Thyroid gland (tissue), 4 donors: ENCODE measurements at regions not wholly inside any gene's neighbourhood (a gene's known extent, or its start where the extent isn't known, plus 50 kb on each side); places are given as distances from the start of the nearest gene placed in this dataset.

Experiments
- CTCF ChIP-seq, 6 experiments: fragments of 200-600 bp in 3 of 6; fragments of 450-650 bp in 3 of 6; sonication (generic) in 3 of 6; IDR thresholded peaks; one replicate each; pipeline ENCODE4 v1.5.1; 2016 to 2019; ENCODE audit warnings: antibody characterized with exemption in 6 of 6, mild to moderate bottlenecking in 2 of 6, inconsistent platforms in 1 of 6, moderate library complexity in 1 of 6
- POLR2A ChIP-seq, 2 donors: fragments of 450-650 bp; IDR thresholded peaks; one replicate each; pipeline ENCODE4 v1.6.1; 2017; ENCODE audit warnings: antibody characterized with exemption in 2 of 2, mild to moderate bottlenecking in 2 of 2, moderate library complexity in 1 of 2

GRCh38 chr2:36147670-36148390 lies 207.7 kb upstream of the CRIM1 start:
- TF ChIP-seq CTCF (IDR thresholded peaks at IDR 0.05) (no peak), POLR2A (IDR thresholded peaks at IDR 0.05) (no peak)
